Keratinocyte (primary cell): ENCODE measurements at regions not wholly inside any gene's neighbourhood (a gene's known extent, or its start where the extent isn't known, plus 50 kb on each side); places are given as distances from the start of the nearest gene placed in this dataset.

Experiments used
- DNase-seq: peaks from one replicate; pipeline ENCODE4 v3.0.0-alpha.2; 2011; ENCODE audit warnings: low read depth, missing footprints, low spot score
- FAIRE-seq: peaks from 2 replicates; lab custom pipeline; 2011; peaks lifted over from hg19 to GRCh38; lab: Jason Lieb, UNC
- H2AFZ ChIP-seq: 2 replicates; pipeline ENCODE4 v1.6.0; 2012; ENCODE audit warnings: low read length, control low read depth, inconsistent platforms; ENCODE audit not compliant: control insufficient read depth
- H3K27ac ChIP-seq: 2 replicates; pipeline ENCODE4 v1.5.1; 2011; ENCODE audit warnings: low read length; ENCODE audit not compliant: control insufficient read depth, insufficient read depth
- H3K27me3 ChIP-seq: 3 replicates; pipeline ENCODE4 v1.6.0; 2011; ENCODE audit warnings: low read length; ENCODE audit not compliant: control insufficient read depth, insufficient read depth; ENCODE audit errors: extremely low read depth
- H3K36me3 ChIP-seq, 2 experiments: 2 replicates in 1 of 2; 3 replicates in 1 of 2; pipeline ENCODE4 v1.5.1; 2011; ENCODE audit warnings: low read length in 2 of 2, mild to moderate bottlenecking in 1 of 2; ENCODE audit not compliant: control insufficient read depth in 2 of 2, insufficient read depth in 2 of 2; ENCODE audit errors: extremely low read depth in 1 of 2
- H3K4me1 ChIP-seq: 3 replicates; pipeline ENCODE4 v1.5.1; 2011; ENCODE audit warnings: low read length; ENCODE audit not compliant: control insufficient read depth, insufficient read depth; ENCODE audit errors: extremely low read depth
- H3K4me2 ChIP-seq: 3 replicates; pipeline ENCODE4 v1.6.0; 2011; ENCODE audit warnings: low read depth, low read length; ENCODE audit not compliant: control insufficient read depth, insufficient read depth; ENCODE audit errors: extremely low read depth
- H3K4me3 ChIP-seq, 3 experiments: fragments of 200-600 bp in 1 of 3; sonication (generic) in 1 of 3; 2 replicates in 2 of 3; 3 replicates in 1 of 3; pipeline ENCODE4 v1.5.1; 2011 to 2016; ENCODE audit warnings: low read length in 3 of 3, mild to moderate bottlenecking in 3 of 3, control low read depth in 2 of 3, inconsistent platforms in 1 of 3, low read depth in 1 of 3, mixed read lengths in 1 of 3, mixed run types in 1 of 3, moderate library complexity in 1 of 3; ENCODE audit not compliant: control insufficient read depth in 2 of 3, insufficient read depth in 2 of 3; ENCODE audit errors: extremely low read depth in 1 of 3
- H3K79me2 ChIP-seq: 2 replicates; pipeline ENCODE4 v1.6.0; 2012; ENCODE audit warnings: low read length; ENCODE audit not compliant: control insufficient read depth, insufficient read depth
- H3K9ac ChIP-seq: 3 replicates; pipeline ENCODE4 v1.6.0; 2011; ENCODE audit warnings: low read length; ENCODE audit not compliant: control insufficient read depth, insufficient read depth; ENCODE audit errors: extremely low read depth
- H3K9me1 ChIP-seq: 3 replicates; pipeline ENCODE4 v1.6.0; 2011; ENCODE audit warnings: low read length; ENCODE audit not compliant: control insufficient read depth, insufficient read depth; ENCODE audit errors: extremely low read depth
- H3K9me3 ChIP-seq: 2 replicates; pipeline ENCODE4 v1.5.1; 2012; ENCODE audit warnings: low read depth, low read length; ENCODE audit not compliant: control insufficient read depth
- H4K20me1 ChIP-seq: 3 replicates; pipeline ENCODE4 v1.6.0; 2011; ENCODE audit warnings: low read length; ENCODE audit not compliant: control insufficient read depth, insufficient read depth; ENCODE audit errors: extremely low read depth
- EZH2 ChIP-seq: IDR thresholded peaks from one replicate; pipeline ENCODE4 v1.6.1; 2012; ENCODE audit warnings: inconsistent platforms, mild to moderate bottlenecking, low read length, moderate library complexity
- dilution Hi-C: fragments of 300-500 bp; cut with MboI; formaldehyde crosslinking; loops from one replicate; pipeline ENCODE4 v1.7.0; 2020; ENCODE audit warnings: low sequenced_read_pairs; ENCODE audit not compliant: extremely low pct_ligation_motif_present
- TF ChIP-seq, protein P1 (sequence below), 3 experiments: IDR thresholded peaks in 1 of 3; conservative IDR thresholded peaks in 1 of 3; optimal IDR thresholded peaks in 1 of 3; 2 replicates in 2 of 3; 3 replicates in 1 of 3; pipeline versions ENCODE3 to v1.5.1; 2011; ENCODE audit warnings: low read length in 3 of 3, mild to moderate bottlenecking in 3 of 3, moderate library complexity in 2 of 3, control low read depth in 1 of 3, inconsistent platforms in 1 of 3; ENCODE audit not compliant: insufficient read depth in 2 of 3; ENCODE audit errors: extremely low read depth in 1 of 3

DNA sequence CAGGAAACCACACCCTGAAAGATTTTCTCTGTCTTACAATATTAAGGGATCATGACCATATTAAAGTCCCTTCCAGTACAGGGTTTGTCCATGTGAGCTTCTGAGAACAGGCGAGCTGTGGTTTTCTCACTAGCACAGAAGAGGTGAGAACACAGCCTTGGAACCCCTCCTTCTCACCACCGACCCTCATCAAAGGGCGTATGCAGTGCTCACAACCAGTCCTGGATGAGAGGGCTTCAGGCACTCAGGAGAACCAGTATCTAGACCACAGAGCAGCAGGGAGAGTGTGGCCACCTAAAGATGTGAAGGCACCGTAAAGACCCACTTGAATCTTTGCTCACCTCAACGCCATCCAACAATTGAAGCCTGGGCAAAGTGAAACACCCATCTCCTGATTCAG is 397.0 kb downstream of the ETS1 start:
- DNase-seq (no peak), FAIRE-seq (no peak)
- peaks cover 11% of the 10 kb centered on the region for H3K4me1 ChIP-seq
- no peaks in the 10 kb centered on the region for H3K9me1 ChIP-seq
- H3K79me2 ChIP-seq: no peaks in the 10 kb centered on the region
- dilution Hi-C loops: loop anchor here (25.0 kb wide), 1 partner anchor 447 kb away; no protein-coding TSS in a partner anchor
- no peak for TF ChIP-seq EZH2
- TF ChIP-seq, protein P1, sequence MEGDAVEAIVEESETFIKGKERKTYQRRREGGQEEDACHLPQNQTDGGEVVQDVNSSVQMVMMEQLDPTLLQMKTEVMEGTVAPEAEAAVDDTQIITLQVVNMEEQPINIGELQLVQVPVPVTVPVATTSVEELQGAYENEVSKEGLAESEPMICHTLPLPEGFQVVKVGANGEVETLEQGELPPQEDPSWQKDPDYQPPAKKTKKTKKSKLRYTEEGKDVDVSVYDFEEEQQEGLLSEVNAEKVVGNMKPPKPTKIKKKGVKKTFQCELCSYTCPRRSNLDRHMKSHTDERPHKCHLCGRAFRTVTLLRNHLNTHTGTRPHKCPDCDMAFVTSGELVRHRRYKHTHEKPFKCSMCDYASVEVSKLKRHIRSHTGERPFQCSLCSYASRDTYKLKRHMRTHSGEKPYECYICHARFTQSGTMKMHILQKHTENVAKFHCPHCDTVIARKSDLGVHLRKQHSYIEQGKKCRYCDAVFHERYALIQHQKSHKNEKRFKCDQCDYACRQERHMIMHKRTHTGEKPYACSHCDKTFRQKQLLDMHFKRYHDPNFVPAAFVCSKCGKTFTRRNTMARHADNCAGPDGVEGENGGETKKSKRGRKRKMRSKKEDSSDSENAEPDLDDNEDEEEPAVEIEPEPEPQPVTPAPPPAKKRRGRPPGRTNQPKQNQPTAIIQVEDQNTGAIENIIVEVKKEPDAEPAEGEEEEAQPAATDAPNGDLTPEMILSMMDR (optimal IDR thresholded peaks at IDR 0.05 in 1 of 3, IDR thresholded peaks at IDR 0.05 in 1 of 3, conservative IDR thresholded peaks at IDR 0.05 in 1 of 3; ENCODE audit: extremely low read depth in 1 of 3, insufficient read depth in 2 of 3, low read length in 3 of 3): no peak
- H3K4me2 ChIP-seq: no peak overlapping the region
- no peaks in the 10 kb centered on the region for H3K27me3 ChIP-seq
- H3K36me3 ChIP-seq: no peaks in the 10 kb centered on the region
- no peak overlapping the region for H3K9ac ChIP-seq
- no peaks in the 10 kb centered on the region for H3K9me3 ChIP-seq
- H2AFZ ChIP-seq: no peak overlapping the region
- no peak overlapping the region for H3K27ac ChIP-seq
- H4K20me1 ChIP-seq: no peaks in the 10 kb centered on the region
- H3K4me3 ChIP-seq: no peak overlapping the region

DNA sequence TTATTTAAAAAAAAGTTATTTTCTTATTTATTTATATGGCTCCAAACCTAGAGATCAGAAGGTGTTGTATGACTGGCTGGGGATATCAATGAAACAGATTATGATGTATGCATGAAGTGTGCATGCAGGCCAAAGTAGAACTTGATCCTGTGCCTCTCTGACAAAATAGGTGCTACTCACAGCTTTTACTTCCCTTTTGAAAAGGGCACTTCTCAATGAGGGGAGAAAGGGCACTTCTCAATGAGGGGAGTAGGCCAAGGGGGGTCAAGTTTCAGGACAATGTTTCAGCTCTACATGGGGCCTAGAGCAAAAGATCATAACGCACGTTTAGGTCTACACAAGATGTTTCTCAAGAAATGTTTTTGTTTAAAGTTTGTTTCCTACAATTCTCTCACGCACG is 397.5 kb downstream of the ETS1 start:
- Histone ChIP-seq H2AFZ (no peak overlapping the region), H3K4me1 (peaks cover 11% of the 10 kb centered on the region), H3K27me3 (no peaks in the 10 kb centered on the region), H3K9ac (no peak overlapping the region), H3K9me1 (no peaks in the 10 kb centered on the region), H3K27ac (no peak overlapping the region), H3K4me3 (no peak overlapping the region), H3K36me3 (no peaks in the 10 kb centered on the region), H3K4me2 (no peak overlapping the region), H3K9me3 (no peaks in the 10 kb centered on the region), H4K20me1 (no peaks in the 10 kb centered on the region), H3K79me2 (no peaks in the 10 kb centered on the region)
- TF ChIP-seq, protein P1 (optimal IDR thresholded peaks at IDR 0.05 in 1 of 3, IDR thresholded peaks at IDR 0.05 in 1 of 3, conservative IDR thresholded peaks at IDR 0.05 in 1 of 3; ENCODE audit: extremely low read depth in 1 of 3, insufficient read depth in 2 of 3, low read length in 3 of 3): no peak
- no peak for TF ChIP-seq EZH2
- DNase-seq: no peak
- no peak for FAIRE-seq
- dilution Hi-C loops: loop anchor here (25.0 kb wide), 1 partner anchor 447 kb away; no protein-coding TSS in a partner anchor
